ENCODE measurements at regions not wholly inside any gene's neighbourhood (a gene's known extent, or its start where the extent isn't known, plus 50 kb on each side); places are given as distances from the start of the nearest gene placed in this dataset.

- TF ChIP-seq POLR2A (IDR thresholded peaks at IDR 0.05): no peak
- TF ChIP-seq CTCF (IDR thresholded peaks at IDR 0.05): no peak
- no peak for TF ChIP-seq POLR2AphosphoS5 (IDR thresholded peaks at IDR 0.05)
Measured at GRCh38 chr2:220499225-220499624, 871.8 kb downstream of the SLC4A3 start.
